WERI-Rb-1 (cell line): ENCODE measurements at regions not wholly inside any gene's neighbourhood (a gene's known extent, or its start where the extent isn't known, plus 50 kb on each side); places are given as distances from the start of the nearest gene placed in this dataset.

Experiments used
- DNase-seq: peaks from one replicate; pipeline ENCODE4 v3.0.0-alpha.2; 2020
- H3K27ac ChIP-seq: fragments of 250-450 bp; sonication (Bioruptor Pico); 2 replicates; pipeline ENCODE4 v1.5.1; 2020; ENCODE audit warnings: mild to moderate bottlenecking, moderate library complexity
- H3K27me3 ChIP-seq: fragments of 250-450 bp; sonication (Bioruptor Pico); 2 replicates; pipeline ENCODE4 v1.5.1; 2021; ENCODE audit warnings: mild to moderate bottlenecking, low read depth, moderate library complexity; ENCODE audit not compliant: insufficient read depth, severe bottlenecking
- H3K36me3 ChIP-seq: fragments of 250-450 bp; sonication (Bioruptor Pico); 2 replicates; pipeline ENCODE4 v1.5.1; 2020; ENCODE audit warnings: mild to moderate bottlenecking, moderate library complexity
- H3K4me3 ChIP-seq: 2 replicates; pipeline ENCODE4 v1.5.1; 2011; ENCODE audit warnings: low read depth, mild to moderate bottlenecking, control low read depth, low read length
- H3K9me3 ChIP-seq: fragments of 250-450 bp; sonication (Bioruptor Pico); 2 replicates; pipeline ENCODE4 v1.5.1; 2021; ENCODE audit warnings: mild to moderate bottlenecking, moderate library complexity; ENCODE audit not compliant: severe bottlenecking
- TF ChIP-seq, protein P1 (sequence below): IDR thresholded peaks from 2 replicates; pipeline ENCODE4 v1.5.1; 2011; ENCODE audit warnings: low read depth, mild to moderate bottlenecking, control low read depth, inconsistent platforms, low read length

DNA sequence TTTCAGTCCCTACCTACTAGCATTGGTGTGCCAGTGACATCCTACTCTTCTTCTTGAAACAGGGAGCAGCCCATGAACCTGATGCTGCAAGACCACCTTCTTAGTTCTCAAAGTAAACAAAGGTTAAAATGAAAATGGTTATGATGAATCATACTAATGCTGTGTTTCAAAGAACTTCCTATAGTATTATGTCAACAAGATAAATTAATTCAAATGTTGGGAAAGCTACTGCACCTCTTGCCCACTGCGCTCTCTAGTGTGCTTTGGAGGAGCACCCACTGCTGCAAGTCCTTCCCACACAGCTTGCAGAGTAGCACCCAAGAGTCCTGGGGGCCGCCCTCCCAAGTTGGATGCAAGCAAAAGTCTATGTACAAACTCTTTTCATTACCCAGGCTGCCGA is 81.1 kb downstream of the CD200R1L start:
- no peak for DNase-seq
- H3K36me3 ChIP-seq: no peaks in the 10 kb centered on the region
- no peaks in the 10 kb centered on the region for H3K9me3 ChIP-seq
- TF ChIP-seq, protein P1, sequence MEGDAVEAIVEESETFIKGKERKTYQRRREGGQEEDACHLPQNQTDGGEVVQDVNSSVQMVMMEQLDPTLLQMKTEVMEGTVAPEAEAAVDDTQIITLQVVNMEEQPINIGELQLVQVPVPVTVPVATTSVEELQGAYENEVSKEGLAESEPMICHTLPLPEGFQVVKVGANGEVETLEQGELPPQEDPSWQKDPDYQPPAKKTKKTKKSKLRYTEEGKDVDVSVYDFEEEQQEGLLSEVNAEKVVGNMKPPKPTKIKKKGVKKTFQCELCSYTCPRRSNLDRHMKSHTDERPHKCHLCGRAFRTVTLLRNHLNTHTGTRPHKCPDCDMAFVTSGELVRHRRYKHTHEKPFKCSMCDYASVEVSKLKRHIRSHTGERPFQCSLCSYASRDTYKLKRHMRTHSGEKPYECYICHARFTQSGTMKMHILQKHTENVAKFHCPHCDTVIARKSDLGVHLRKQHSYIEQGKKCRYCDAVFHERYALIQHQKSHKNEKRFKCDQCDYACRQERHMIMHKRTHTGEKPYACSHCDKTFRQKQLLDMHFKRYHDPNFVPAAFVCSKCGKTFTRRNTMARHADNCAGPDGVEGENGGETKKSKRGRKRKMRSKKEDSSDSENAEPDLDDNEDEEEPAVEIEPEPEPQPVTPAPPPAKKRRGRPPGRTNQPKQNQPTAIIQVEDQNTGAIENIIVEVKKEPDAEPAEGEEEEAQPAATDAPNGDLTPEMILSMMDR: no peak
- no peak overlapping the region for H3K27ac ChIP-seq
- H3K4me3 ChIP-seq: no peak overlapping the region
- peaks cover 33% of the 10 kb centered on the region for H3K27me3 ChIP-seq

DNA sequence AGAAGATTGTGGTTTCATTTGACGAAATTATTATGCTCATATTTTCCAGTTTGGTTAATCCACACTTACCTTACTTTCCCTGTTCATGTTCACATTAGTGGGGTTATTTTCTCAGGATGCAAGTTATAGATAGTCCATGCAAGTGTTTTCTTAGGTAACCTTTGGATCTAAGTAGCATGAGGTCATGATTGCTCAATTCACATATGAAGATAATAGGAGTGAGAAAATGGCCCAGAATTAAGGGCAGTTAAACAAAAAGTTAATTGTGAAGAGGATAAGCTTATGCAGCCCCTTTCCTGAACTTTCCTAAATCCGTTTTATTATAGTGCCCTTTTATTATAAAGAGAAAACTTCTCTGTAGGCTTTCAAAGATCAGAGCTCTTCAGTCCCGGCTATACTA is 83.4 kb downstream of the CD200R1L start:
- Histone ChIP-seq H3K9me3 (no peaks in the 10 kb centered on the region), H3K4me3 (no peak overlapping the region), H3K36me3 (no peaks in the 10 kb centered on the region), H3K27me3 (peaks cover 43% of the 10 kb centered on the region), H3K27ac (no peak overlapping the region)
- TF ChIP-seq, protein P1: no peak
- no peak for DNase-seq

DNA sequence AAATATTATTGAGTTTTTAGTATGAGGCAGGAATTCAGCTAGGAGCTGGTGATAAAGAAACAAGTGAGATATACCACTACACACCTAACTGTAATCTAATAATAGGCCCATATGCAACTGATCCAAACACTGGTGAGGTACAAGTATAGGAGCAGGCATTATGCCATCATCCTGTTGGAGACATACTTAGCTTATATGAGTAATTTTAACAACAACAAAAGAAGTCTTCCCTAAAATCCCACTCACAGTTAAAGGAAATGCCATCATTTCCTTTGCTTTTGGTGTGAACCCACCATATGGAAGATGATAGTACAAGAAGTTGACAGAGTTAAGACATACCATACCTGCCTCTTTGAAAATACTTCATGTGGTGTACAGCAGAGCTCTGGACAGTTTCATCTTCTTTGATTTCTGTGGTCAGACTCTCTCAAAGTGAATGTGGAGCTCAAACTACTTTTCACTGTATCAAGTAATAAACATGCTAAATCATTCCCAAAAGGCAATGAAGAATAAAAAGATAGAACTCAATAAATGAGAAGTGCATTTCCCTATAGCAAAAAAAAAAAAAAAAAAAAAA is 85.5 kb downstream of the CD200R1L start:
- DNase-seq: no peak
- TF ChIP-seq, protein P1: no peak
- no peak overlapping the region for H3K27ac ChIP-seq

DNA sequence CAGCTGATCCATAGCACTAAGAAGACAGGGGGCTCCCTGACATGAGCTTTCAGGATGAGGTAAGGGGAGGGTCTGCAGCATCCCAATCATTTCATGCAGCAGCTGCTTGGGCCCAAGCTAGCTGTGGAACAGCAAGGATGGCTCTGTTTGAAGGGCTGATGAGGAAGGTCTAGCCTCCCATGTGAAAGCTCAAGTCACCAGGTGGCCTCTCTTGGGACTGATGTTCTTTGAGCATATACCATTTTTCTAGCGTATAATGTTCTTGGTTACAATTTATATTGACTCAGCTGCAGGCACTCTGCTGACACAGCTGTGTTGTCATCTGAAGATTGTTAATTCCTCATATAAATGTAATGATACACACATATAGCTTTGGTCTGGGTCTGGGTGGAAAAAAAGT is 87.0 kb downstream of the CD200R1L start:
- H3K4me3 ChIP-seq: no peak overlapping the region
- DNase-seq: no peak
- no peak overlapping the region for H3K27ac ChIP-seq
- H3K27me3 ChIP-seq: peaks cover 39% of the 10 kb centered on the region
- H3K9me3 ChIP-seq: no peaks in the 10 kb centered on the region
- TF ChIP-seq, protein P1: no peak
- no peaks in the 10 kb centered on the region for H3K36me3 ChIP-seq

More for the DNA sequence above, 85.5 kb downstream of the CD200R1L start:
- no peaks in the 10 kb centered on the region for H3K36me3 ChIP-seq
- H3K4me3 ChIP-seq: no peak overlapping the region
- no peaks in the 10 kb centered on the region for H3K9me3 ChIP-seq
- H3K27me3 ChIP-seq: peaks cover 40% of the 10 kb centered on the region

DNA sequence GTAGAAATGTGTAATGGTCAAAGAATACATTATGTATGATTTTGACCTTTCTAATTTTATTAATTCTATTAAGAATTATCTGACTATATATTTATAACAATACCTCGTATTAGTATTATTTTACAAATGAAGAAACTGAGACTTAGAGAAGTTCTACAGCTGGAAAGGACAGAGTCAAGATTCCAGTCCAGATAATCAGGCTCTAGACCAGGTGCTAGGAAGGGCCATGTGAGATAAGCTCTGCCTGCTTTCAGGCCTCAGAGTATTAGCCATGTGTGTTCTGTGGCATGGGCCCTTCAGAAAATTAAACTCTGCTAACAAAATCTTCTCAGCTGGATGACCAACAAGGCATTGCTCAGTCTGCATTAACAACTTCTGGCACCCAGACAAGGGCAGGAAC is 87.5 kb downstream of the CD200R1L start:
- no peaks in the 10 kb centered on the region for H3K36me3 ChIP-seq
- TF ChIP-seq, protein P1: no peak
- H3K4me3 ChIP-seq: no peak overlapping the region
- peaks cover 43% of the 10 kb centered on the region for H3K27me3 ChIP-seq
- H3K27ac ChIP-seq: no peak overlapping the region
- no peak for DNase-seq
- H3K9me3 ChIP-seq: no peaks in the 10 kb centered on the region

DNA sequence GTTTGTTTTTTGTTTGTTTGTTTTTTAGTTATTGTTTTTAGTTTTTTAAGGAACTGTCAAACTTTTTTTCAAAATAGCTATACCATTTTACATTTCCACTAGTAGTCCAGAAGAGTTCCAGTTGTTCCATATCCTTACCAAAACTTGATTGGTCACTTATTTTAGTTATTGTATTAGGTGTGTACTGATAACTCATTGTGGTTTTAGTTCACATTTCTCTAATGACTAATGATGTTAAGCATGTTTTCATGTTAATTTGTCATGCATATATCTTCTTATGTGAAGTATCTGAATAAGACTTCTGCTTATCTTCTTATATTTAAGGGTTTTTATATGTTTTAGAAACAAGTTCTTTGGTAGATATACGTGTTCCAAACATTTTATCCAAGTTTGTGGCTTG is 89.5 kb downstream of the CD200R1L start:
- H3K4me3 ChIP-seq: no peak overlapping the region
- TF ChIP-seq, protein P1: no peak
- H3K36me3 ChIP-seq: no peaks in the 10 kb centered on the region
- H3K27me3 ChIP-seq: peaks cover 47% of the 10 kb centered on the region
- DNase-seq: no peak
- H3K27ac ChIP-seq: no peak overlapping the region
- no peaks in the 10 kb centered on the region for H3K9me3 ChIP-seq
